HUES6 (cell line): ENCODE measurements at regions not wholly inside any gene's neighbourhood (a gene's known extent, or its start where the extent isn't known, plus 50 kb on each side); places are given as distances from the start of the nearest gene placed in this dataset.

ENCODE experiments used
- H3K27ac ChIP-seq: 2 replicates; pipeline ENCODE4 v1.7.0; 2013; ENCODE audit warnings: low read depth, mild to moderate bottlenecking, low read length, inconsistent platforms
- H3K27me3 ChIP-seq: 2 replicates; pipeline ENCODE4 v1.6.1; 2013; ENCODE audit warnings: low read length; ENCODE audit not compliant: control insufficient read depth, insufficient read depth
- H3K36me3 ChIP-seq: 2 replicates; pipeline ENCODE4 v1.6.1; 2013; ENCODE audit warnings: low read length; ENCODE audit not compliant: control insufficient read depth, insufficient read depth
- H3K4me1 ChIP-seq: 2 replicates; pipeline ENCODE4 v1.6.1; 2013; ENCODE audit warnings: low read length; ENCODE audit not compliant: control insufficient read depth, insufficient read depth
- H3K4me3 ChIP-seq: 2 replicates; pipeline ENCODE4 v1.5.1; 2013; ENCODE audit warnings: low read depth, low read length
- H3K9ac ChIP-seq: one replicate; pipeline ENCODE4 v1.6.1; 2013; ENCODE audit warnings: mild to moderate bottlenecking, low read length
- H3K9me3 ChIP-seq: 2 replicates; pipeline ENCODE4 v1.6.1; 2013; ENCODE audit warnings: low read depth, low read length; ENCODE audit not compliant: control insufficient read depth, insufficient read depth

DNA sequence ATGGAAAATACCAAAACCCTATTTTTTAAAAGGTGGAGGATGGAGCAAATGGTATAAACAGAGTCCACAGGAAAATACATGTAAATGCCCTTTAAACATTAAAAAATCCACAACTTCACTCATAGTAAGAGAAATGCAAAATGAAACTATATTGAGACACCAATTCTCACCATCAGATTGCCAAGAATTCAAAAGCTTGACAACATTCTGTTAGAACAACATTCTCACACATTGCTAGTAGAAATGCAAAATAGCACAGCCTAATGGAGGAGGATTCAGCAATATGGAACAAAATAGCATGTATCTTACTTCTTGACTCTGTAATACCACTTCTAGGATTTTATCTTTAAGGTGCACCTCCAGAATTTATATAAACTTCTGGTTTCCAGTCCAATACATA, 351.8 kb downstream of the NXPE2 start:
- H3K27ac ChIP-seq, result no peak overlapping the region
- H3K36me3 ChIP-seq, result no peaks in the 10 kb centered on the region
- peaks cover 10% of the 10 kb centered on the region; the same call in 1 of the 2 replicates for H3K9me3 ChIP-seq
- H3K27me3 ChIP-seq, result no peaks in the 10 kb centered on the region
- no peaks in the 10 kb centered on the region for H3K4me1 ChIP-seq
- H3K9ac ChIP-seq, result no peak overlapping the region
- no peak overlapping the region for H3K4me3 ChIP-seq

DNA sequence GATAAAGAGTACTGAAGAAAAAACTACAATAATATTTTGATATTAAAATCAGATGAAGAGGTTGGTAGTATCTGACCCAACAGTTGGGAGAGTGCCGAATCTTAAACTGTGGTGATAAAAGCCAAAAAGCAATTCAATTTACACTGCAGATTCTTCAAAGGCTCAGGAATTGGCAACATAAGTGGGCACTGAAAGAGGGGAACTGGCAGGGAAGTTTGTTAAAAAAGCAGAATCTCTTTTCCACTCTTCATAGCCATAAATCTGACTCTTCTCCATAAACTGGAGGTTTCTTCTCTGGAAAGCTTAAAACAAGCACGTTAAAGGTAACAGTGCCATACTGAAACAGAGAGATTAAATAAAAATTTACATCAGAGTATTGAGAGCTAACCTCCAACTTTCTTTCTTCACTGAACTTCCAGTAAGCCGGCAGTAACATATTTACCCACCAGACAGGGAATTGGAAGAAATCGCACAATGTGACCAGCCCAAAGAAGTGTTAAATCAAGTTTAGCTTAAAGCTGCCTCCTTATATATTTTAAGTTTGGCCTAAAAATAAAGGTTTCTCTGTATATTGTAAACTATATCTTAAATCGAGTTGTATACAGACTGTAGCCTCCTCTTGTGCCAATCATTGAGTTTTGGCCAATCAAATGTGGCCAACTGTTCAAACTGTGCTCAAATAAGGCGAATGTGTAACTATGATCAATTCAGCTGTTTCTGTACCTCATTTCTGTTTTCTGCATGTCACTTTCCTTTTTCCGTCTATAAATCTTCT, 358.3 kb downstream of the NXPE2 start:
- no peaks in the 10 kb centered on the region for H3K9me3 ChIP-seq

DNA sequence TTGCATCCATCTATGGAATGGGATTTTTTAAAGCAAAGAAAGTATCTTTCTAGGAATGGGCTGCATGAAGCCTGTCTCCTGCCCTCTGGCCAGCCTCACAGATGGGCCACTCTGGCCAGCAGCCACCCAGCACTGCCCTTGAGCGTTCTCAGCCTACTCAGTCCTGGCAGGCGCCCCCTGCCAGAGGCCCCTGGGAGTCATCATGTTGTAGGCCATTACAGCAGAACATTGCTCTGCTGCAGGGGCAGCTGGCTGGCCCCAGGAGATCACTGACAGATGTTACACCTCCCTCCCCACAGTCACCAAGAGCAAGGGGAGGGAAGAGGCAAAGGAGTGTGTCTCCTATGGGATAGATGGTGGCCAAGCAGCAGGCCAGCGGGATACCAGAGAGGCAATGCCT, 363.7 kb downstream of the NXPE2 start:
- Histone ChIP-seq H3K36me3 (no peaks in the 10 kb centered on the region), H3K27me3 (no peaks in the 10 kb centered on the region), H3K9me3 (no peaks in the 10 kb centered on the region), H3K27ac (no peak overlapping the region), H3K9ac (no peak overlapping the region), H3K4me3 (no peak overlapping the region), H3K4me1 (no peaks in the 10 kb centered on the region)

More for the DNA sequence above, 358.3 kb downstream of the NXPE2 start:
- Histone ChIP-seq H3K4me3 (no peak overlapping the region), H3K9ac (no peak overlapping the region), H3K27me3 (no peaks in the 10 kb centered on the region), H3K36me3 (no peaks in the 10 kb centered on the region), H3K4me1 (no peaks in the 10 kb centered on the region), H3K27ac (no peak overlapping the region)

DNA sequence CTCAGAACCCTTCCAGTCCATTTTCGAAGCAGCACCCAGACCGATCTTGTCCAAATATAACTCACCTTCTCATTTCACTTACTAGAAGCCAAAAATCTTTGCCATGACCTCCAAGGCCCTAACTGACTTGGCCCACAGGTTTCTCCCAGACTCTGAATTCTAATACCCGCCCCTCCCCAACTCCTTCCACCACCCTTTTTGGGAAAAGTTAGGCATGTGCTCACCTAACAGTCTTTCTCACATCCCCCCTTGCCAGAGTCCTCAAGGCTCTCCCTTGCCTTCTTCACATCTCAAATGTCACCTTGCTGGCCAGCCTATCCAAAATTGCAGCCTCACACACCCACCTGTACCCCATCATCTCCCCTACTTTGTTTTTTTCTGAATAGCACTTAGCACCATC, 369.3 kb downstream of the NXPE2 start:
- H3K27ac ChIP-seq, result no peak overlapping the region
- H3K4me3 ChIP-seq, result no peak overlapping the region
- no peaks in the 10 kb centered on the region for H3K9me3 ChIP-seq
- H3K4me1 ChIP-seq, result no peaks in the 10 kb centered on the region
- H3K27me3 ChIP-seq, result no peaks in the 10 kb centered on the region
- no peak overlapping the region for H3K9ac ChIP-seq
- no peaks in the 10 kb centered on the region for H3K36me3 ChIP-seq

DNA sequence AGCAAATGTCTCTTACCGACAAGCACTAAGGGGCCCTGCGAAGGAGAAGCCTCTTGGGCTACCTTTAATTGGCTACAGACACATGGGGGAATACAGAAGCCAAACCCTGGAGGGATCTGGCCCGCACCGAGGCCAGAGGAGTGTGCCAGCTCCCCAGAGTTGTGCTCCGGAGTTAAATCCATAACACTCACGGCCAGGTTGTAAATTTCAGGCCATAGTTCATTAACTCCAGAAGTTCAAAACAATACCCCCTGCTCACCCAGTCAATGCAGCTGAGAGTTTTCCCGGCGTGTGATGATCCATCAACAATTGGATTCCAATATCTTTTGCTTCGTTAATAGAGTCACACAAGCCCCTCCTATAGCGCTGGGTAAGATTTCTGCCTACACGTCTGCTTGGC, 371.5 kb downstream of the NXPE2 start:
- no peaks in the 10 kb centered on the region for H3K36me3 ChIP-seq
- H3K4me1 ChIP-seq, result no peaks in the 10 kb centered on the region
- H3K27me3 ChIP-seq, result no peaks in the 10 kb centered on the region
- H3K9ac ChIP-seq, result no peak overlapping the region
- no peaks in the 10 kb centered on the region for H3K9me3 ChIP-seq
- no peak overlapping the region for H3K4me3 ChIP-seq
- H3K27ac ChIP-seq, result no peak overlapping the region

DNA sequence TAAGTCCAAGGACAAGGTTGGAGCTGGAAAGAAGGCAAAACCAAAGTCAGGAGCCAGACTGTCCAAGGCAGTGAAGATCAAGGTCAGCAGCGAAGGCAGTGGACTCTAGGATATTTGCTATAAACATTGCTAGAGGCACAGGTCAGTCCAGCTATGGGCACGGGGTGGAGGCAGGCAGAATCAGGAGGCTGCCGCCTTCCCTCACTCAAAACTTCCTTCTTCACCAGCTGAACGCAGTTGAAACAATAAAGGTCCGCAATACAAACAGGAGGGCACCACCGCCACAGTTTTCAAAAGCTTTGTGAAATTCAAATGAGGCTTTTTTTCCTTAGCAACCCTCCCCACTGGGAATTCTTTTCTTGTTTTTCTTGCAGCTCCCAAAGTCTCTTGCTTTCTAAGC, 372.4 kb downstream of the NXPE2 start:
- H3K4me1 ChIP-seq, result no peaks in the 10 kb centered on the region
- peaks cover 5% of the 10 kb centered on the region; the same call in 1 of the 2 replicates for H3K9me3 ChIP-seq
- no peaks in the 10 kb centered on the region for H3K27me3 ChIP-seq
- H3K36me3 ChIP-seq, result no peaks in the 10 kb centered on the region
- no peak overlapping the region for H3K4me3 ChIP-seq
- no peak overlapping the region for H3K9ac ChIP-seq
- H3K27ac ChIP-seq, result no peak overlapping the region

DNA sequence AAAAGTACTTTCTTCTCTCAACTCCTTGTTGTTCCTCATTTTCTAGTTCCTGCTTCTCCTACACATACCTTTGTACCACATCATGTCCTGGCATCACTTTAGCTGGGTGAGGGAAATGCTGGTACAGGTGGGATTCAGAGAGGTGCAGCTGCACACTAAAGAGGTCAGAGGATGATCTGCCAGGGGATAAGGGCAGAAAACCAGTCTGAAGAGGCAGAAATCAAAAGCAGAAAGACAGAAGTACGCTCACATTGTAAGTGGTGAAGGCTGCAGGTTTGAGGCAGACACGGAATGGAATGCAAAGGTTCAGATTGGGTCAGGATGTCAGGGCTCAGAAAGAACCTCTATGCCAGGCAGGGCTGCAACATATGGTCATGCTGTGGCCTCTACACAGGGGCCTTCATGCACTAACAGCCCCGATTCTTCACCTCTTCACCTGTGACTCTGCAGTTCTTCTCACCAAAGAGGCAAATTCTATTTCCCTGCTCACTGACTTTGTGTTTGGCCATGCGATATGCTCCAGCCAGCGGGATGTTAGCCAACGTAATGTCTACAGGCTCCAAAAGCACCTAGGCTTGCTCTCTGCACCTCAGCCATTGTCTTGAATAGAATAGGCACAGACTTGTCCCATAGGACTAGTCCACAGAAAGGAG, 373.7 kb downstream of the NXPE2 start:
- H3K9me3 ChIP-seq, result peaks cover 18% of the 10 kb centered on the region
- no peak overlapping the region for H3K4me3 ChIP-seq
- no peaks in the 10 kb centered on the region for H3K36me3 ChIP-seq
- no peak overlapping the region for H3K27ac ChIP-seq
- no peaks in the 10 kb centered on the region for H3K27me3 ChIP-seq
- H3K9ac ChIP-seq, result no peak overlapping the region
- H3K4me1 ChIP-seq, result no peaks in the 10 kb centered on the region

DNA sequence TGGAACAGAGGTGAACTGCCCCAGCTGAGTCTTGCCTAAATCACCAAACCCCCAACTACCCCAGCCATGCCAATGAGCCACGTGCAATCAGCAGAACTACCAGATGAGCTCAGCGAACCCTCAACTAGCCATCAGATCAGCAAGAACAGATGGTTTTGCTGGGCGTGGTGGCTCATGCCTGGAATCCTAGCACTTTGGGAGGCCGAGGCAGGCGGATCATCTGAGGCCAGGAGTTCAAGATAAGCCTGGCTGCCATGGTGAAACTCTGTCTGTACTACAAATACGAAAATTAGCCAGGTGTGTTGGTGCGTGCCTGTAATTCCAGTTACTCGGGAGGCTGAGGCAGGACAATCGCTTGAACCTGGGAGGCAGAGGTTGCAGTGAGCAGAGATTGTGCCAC, 374.3 kb downstream of the NXPE2 start:
- Histone ChIP-seq H3K36me3 (no peaks in the 10 kb centered on the region), H3K27me3 (no peaks in the 10 kb centered on the region), H3K9ac (no peak overlapping the region), H3K4me1 (no peaks in the 10 kb centered on the region), H3K4me3 (no peak overlapping the region), H3K27ac (no peak overlapping the region), H3K9me3 (peaks cover 23% of the 10 kb centered on the region)

DNA sequence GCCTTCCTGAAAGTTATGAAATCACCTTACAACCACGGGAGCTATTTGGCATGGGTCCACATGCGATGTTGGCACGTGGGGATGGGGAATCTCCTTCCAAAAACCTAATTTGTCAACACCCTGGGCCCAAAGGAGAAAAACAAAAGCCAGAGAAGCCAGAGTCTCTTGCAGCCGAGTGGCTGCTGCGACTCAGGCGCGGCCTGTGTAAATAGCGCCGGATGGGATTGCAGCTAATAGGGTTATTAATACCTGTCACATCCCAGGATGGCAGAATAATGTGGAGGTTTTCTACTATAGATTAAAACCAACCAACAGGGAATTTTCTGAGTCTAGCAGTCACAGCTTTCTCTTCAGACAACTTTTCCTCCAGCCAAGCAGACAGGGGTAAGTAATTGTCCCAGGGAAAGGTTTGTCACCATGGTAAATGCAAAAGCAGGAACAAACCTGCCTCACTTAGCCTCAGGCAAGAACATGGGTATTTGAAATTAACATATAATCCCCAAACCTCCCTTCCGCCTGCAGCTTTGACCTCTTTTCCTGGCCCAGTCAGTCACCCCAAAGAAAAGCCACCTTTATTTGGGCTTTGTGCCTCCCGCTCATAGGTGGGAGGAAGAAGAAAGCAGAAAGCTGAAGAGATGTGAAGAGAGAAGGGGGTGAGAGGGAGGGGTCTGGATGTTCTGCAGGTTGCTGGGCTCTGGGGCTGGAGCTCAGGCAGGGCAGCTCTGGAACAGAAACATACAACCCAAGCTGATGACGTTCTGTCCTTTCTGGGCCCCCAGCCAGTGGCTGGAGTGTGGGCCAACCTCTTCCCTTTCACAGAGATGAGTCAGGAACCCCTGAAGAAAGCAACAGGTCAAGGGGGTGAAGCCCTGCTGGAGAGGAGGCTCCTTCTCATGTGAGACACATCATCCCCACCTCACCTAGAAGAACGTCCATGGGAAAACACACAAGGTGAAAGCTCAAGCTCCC, 376.5 kb downstream of the NXPE2 start:
- H3K36me3 ChIP-seq, result no peaks in the 10 kb centered on the region
- no peak overlapping the region for H3K27ac ChIP-seq
- no peaks in the 10 kb centered on the region for H3K4me1 ChIP-seq
- H3K9me3 ChIP-seq, result peaks cover 23% of the 10 kb centered on the region
- H3K9ac ChIP-seq, result no peak overlapping the region
- no peak overlapping the region for H3K4me3 ChIP-seq
- no peaks in the 10 kb centered on the region for H3K27me3 ChIP-seq

DNA sequence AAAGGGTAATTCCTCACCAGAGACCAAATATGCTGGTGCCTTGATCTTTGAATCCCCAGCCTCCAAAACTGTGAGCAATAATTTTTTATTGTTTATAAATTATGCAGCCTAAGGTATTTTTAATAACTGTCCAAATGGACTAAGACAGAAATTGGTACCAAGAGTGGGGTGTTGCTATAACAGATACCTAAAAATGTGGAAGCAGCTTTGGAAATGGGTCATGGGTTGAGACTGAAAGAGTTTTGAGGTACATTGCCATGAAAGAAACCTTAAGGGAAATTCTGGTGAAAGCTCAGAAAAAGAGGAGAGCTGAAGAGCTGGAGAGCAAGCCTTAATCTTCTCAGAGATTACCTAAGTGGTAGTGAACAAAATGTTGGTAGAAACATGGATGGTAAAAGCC, 378.2 kb downstream of the NXPE2 start:
- Histone ChIP-seq H3K9ac (no peak overlapping the region), H3K4me3 (no peak overlapping the region), H3K36me3 (no peaks in the 10 kb centered on the region), H3K27me3 (no peaks in the 10 kb centered on the region), H3K4me1 (no peaks in the 10 kb centered on the region), H3K9me3 (peaks cover 23% of the 10 kb centered on the region), H3K27ac (no peak overlapping the region)

DNA sequence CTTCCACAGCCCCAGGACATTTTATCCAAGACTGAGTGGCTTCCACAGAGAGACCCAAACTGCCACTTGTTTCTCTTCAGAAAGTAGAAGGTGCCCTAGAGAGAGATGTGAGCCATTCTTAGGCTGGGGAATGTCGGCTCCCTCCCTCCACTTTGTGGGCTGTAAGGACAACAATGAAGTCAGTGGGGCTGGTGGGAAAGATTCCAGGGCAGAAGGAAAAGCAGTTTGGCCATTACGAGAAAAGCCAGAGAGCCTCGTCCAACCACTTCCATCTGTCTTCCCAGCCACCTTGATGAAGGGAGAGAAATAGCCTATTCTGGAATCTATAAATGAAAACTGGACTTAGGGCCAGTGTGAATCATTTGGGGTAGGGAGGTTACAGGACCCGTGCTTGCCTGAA, 382.5 kb downstream of the NXPE2 start:
- H3K9ac ChIP-seq, result no peak overlapping the region

More for the DNA sequence above, 382.5 kb downstream of the NXPE2 start:
- Histone ChIP-seq H3K9me3 (peaks cover 17% of the 10 kb centered on the region), H3K4me3 (no peak overlapping the region), H3K36me3 (no peaks in the 10 kb centered on the region), H3K4me1 (no peaks in the 10 kb centered on the region), H3K27ac (no peak overlapping the region), H3K27me3 (no peaks in the 10 kb centered on the region)
